Activated T-cell treated with anti-CD3 and anti-CD28 coated beads, Interleukin-2, amount 50 U/mL, for 4 hours (primary cell): ENCODE measurements at regions not wholly inside any gene's neighbourhood (a gene's known extent, or its start where the extent isn't known, plus 50 kb on each side); places are given as distances from the start of the nearest gene placed in this dataset.

Source experiments
- ATAC-seq, 2 donors: fragments of 200-7000 bp; cut with Tn5 transposase; one replicate each; pipeline ENCODE4 v1.10.0; 2021
- DNase-seq: peaks from one replicate; pipeline ENCODE4 v3.0.0-alpha.2; 2020
- H3K27me3 Mint-ChIP-seq: one replicate; pipeline ENCODE4 v1.8.0; 2021; ENCODE audit warnings: low read depth, mixed read lengths
- H3K36me3 Mint-ChIP-seq: one replicate; pipeline ENCODE4 v1.8.0; 2022; ENCODE audit warnings: mixed read lengths; ENCODE audit not compliant: insufficient read depth
- H3K4me1 Mint-ChIP-seq: one replicate; pipeline ENCODE4 v1.8.0; 2021; ENCODE audit warnings: low read depth, mixed read lengths
- H3K4me3 Mint-ChIP-seq: one replicate; pipeline ENCODE4 v1.8.0; 2021; ENCODE audit warnings: mild to moderate bottlenecking, moderate library complexity, mixed read lengths
- H3K9me3 Mint-ChIP-seq: one replicate; pipeline ENCODE4 v1.8.0; 2021; ENCODE audit warnings: mixed read lengths

GRCh38 chr9:19533373-19533772 lies 124.6 kb downstream of the ACER2 start:
- no peak for ATAC-seq

GRCh38 chr9:19527663-19528062 lies 118.9 kb downstream of the ACER2 start:
- DNase-seq (no peak), ATAC-seq (no peak)
- no peaks in the 10 kb centered on the region for H3K4me1 Mint-ChIP-seq
- H3K4me3 Mint-ChIP-seq: no peak overlapping the region
- no peaks in the 10 kb centered on the region for H3K9me3 Mint-ChIP-seq
- peaks cover 4% of the 10 kb centered on the region for H3K27me3 Mint-ChIP-seq
- H3K36me3 Mint-ChIP-seq: no peaks in the 10 kb centered on the region

More at GRCh38 chr9:19533373-19533772, 124.6 kb downstream of the ACER2 start:
- no peaks in the 10 kb centered on the region for H3K4me1 Mint-ChIP-seq
- no peak overlapping the region for H3K4me3 Mint-ChIP-seq
- DNase-seq: no peak
- no peaks in the 10 kb centered on the region for H3K36me3 Mint-ChIP-seq
- H3K9me3 Mint-ChIP-seq: no peaks in the 10 kb centered on the region
- H3K27me3 Mint-ChIP-seq: peaks cover 1% of the 10 kb centered on the region

GRCh38 chr9:19522558-19522957 lies 113.7 kb downstream of the ACER2 start:
- DNase-seq (no peak), ATAC-seq (no peak)
- Mint-ChIP-seq H3K4me3 (no peak overlapping the region), H3K4me1 (no peaks in the 10 kb centered on the region), H3K36me3 (no peaks in the 10 kb centered on the region), H3K27me3 (no peaks in the 10 kb centered on the region), H3K9me3 (no peaks in the 10 kb centered on the region)

GRCh38 chr9:19521205-19521604 lies 112.4 kb downstream of the ACER2 start:
- Mint-ChIP-seq H3K9me3 (no peaks in the 10 kb centered on the region), H3K4me1 (no peaks in the 10 kb centered on the region), H3K4me3 (no peak overlapping the region), H3K27me3 (peaks cover 3% of the 10 kb centered on the region), H3K36me3 (no peaks in the 10 kb centered on the region)
- DNase-seq (no peak), ATAC-seq (no peak)

GRCh38 chr9:19517202-19517942 lies 108.6 kb downstream of the ACER2 start:
- Mint-ChIP-seq H3K9me3 (no peaks in the 10 kb centered on the region), H3K36me3 (no peaks in the 10 kb centered on the region), H3K27me3 (peaks cover 10% of the 10 kb centered on the region), H3K4me3 (no peak overlapping the region), H3K4me1 (no peaks in the 10 kb centered on the region)
- ATAC-seq (no peak), DNase-seq (no peak)

GRCh38 chr9:19516348-19516747 lies 107.5 kb downstream of the ACER2 start:
- DNase-seq: no peak

GRCh38 chr9:19513671-19514275 lies 105.0 kb downstream of the ACER2 start:
- DNase-seq (no peak), ATAC-seq (no peak)
- H3K27me3 Mint-ChIP-seq: peaks cover 12% of the 10 kb centered on the region
- no peaks in the 10 kb centered on the region for H3K9me3 Mint-ChIP-seq
- H3K4me1 Mint-ChIP-seq: no peaks in the 10 kb centered on the region
- H3K4me3 Mint-ChIP-seq: no peak overlapping the region
- no peaks in the 10 kb centered on the region for H3K36me3 Mint-ChIP-seq

More at GRCh38 chr9:19516348-19516747, 107.5 kb downstream of the ACER2 start:
- H3K27me3 Mint-ChIP-seq: peaks cover 12% of the 10 kb centered on the region
- H3K4me1 Mint-ChIP-seq: no peaks in the 10 kb centered on the region
- no peak overlapping the region for H3K4me3 Mint-ChIP-seq
- ATAC-seq: peak; percentile 43 to 47
- no peaks in the 10 kb centered on the region for H3K36me3 Mint-ChIP-seq
- H3K9me3 Mint-ChIP-seq: no peaks in the 10 kb centered on the region

- no peaks in the 10 kb centered on the region for H3K36me3 Mint-ChIP-seq
- H3K9me3 Mint-ChIP-seq: no peaks in the 10 kb centered on the region
- H3K4me3 Mint-ChIP-seq: no peak overlapping the region
- ATAC-seq: no peak
- no peak for DNase-seq
- H3K4me1 Mint-ChIP-seq: no peaks in the 10 kb centered on the region
- peaks cover 12% of the 10 kb centered on the region for H3K27me3 Mint-ChIP-seq
Observed at GRCh38 chr9:19512103-19512832, 103.5 kb downstream of the ACER2 start.

GRCh38 chr9:19511694-19512093 lies 102.9 kb downstream of the ACER2 start:
- Mint-ChIP-seq H3K27me3 (peaks cover 11% of the 10 kb centered on the region), H3K36me3 (no peaks in the 10 kb centered on the region), H3K4me1 (no peaks in the 10 kb centered on the region), H3K4me3 (no peak overlapping the region), H3K9me3 (no peaks in the 10 kb centered on the region)
- ATAC-seq (no peak), DNase-seq (no peak)

- Mint-ChIP-seq H3K9me3 (no peaks in the 10 kb centered on the region), H3K27me3 (peaks cover 7% of the 10 kb centered on the region), H3K4me3 (no peak overlapping the region), H3K4me1 (no peaks in the 10 kb centered on the region), H3K36me3 (no peaks in the 10 kb centered on the region)
- DNase-seq (no peak), ATAC-seq (no peak)
Observed at GRCh38 chr9:19510907-19511306, 102.1 kb downstream of the ACER2 start.
